Right cardiac atrium (tissue), 5 donors: ENCODE measurements at regions not wholly inside any gene's neighbourhood (a gene's known extent, or its start where the extent isn't known, plus 50 kb on each side); places are given as distances from the start of the nearest gene placed in this dataset.
A peak's percentile ranks its signal among the peaks of the same experiment; 100 is the strongest.
"Not testable (repeated sequence)": the region's sequence is repeated elsewhere in the genome, so short reads cannot be mapped to it uniquely, and the experiment has no call there.

ENCODE experiments used
- ATAC-seq, 2 donors: fragments of 200-7000 bp; cut with Tn5 transposase; one replicate each; pipeline versions ENCODE4 v1.8.0 to v1.9.1; 2020; ENCODE audit warnings: moderate library complexity in 2 of 2, mild to moderate bottlenecking in 1 of 2
- DNase-seq, 3 donors: peaks; one replicate each; pipeline ENCODE4 v3.0.0-alpha.2; 2020
- H3K27ac ChIP-seq: one replicate; pipeline ENCODE4 v1.5.1; 2013; ENCODE audit warnings: mild to moderate bottlenecking, low read length, control low read depth, moderate library complexity
- H3K27me3 ChIP-seq: one replicate; pipeline ENCODE4 v1.6.1; 2013; ENCODE audit not compliant: control insufficient read depth, insufficient read depth
- H3K4me1 ChIP-seq: one replicate; pipeline ENCODE4 v1.6.1; 2013; ENCODE audit warnings: low read length; ENCODE audit not compliant: control insufficient read depth, insufficient read depth
- H3K4me3 ChIP-seq: one replicate; pipeline ENCODE4 v1.5.1; 2013; ENCODE audit warnings: low read length, control low read depth
- H3K9me3 ChIP-seq: one replicate; pipeline ENCODE4 v1.6.1; 2013; ENCODE audit warnings: low read length; ENCODE audit not compliant: control insufficient read depth
- WGBS: extraction: QIAGEN DNeasy Blood & Tissue Kit; methylation state at CpG from one replicate; pipeline ENCODE4 v1.1.7; 2013; 5-methylcytosine and 5-hydroxymethylcytosine counted together
- intact Hi-C, 4 donors: fragments of 100-400 bp; cut with DNase I; formaldehyde crosslinking; loops; one replicate each; pipeline versions ENCODE4 v1.11.0 to v1.14.0; 2022 to 2023
- donor health status: healthy with polysubstance abuse.
- donor health status: DM: no; HTN: yes; CAD: no.
- donor health status: DM: no; HTN: no; CAD: no.
- donor health status: DM: no; HTN: yes; CAD: no; lungs with severe emphysema.
- donor health status: DM: yes; HTN: yes; CAD: no.

DNA sequence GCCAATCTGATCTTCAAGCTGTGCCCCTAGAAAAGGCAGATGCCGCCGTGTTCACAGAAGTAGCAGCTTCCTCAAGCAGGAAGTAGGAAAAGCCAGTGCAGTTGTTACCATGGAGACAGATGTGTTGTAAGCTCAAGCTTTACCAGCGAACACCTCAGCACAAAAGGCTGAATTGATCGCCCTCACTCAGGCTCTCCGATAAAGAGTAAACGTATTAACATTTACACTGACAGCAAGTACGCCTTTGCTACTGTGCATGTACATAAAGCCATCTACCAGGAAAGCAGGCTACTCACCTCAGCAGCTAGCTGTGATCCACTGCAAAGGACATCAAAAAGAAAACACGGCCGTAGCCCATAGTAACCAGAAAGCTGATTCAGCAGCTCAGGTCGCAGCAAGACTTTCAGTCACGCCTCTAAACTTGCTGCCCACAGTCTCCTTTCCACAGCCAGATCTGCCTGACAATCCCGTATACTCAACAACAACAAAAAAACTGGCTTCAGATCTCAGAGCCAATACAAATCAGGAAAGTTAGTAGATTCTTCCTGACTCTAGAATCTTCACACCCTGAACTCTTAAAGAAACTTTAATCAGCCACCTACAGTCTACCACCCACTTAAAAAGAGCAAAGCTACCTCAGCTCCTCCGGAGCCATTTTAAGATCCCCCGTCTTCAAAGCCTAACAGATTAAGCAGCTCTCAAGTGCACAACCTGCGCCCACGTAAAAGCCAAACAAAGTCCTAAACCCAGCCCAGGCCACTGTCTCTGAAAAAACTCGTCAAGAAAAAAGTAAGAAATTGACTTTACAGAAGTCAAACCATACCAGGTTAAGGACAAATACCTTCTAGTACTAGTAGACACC, 160.0 kb downstream of the DEFB131A start:
- H3K4me1 ChIP-seq, H3K9me3 ChIP-seq, intact Hi-C loops, H3K27me3 ChIP-seq, ATAC-seq, H3K27ac ChIP-seq: not testable (repeated sequence)
- WGBS, result 21% methylated on average over 17 of the region's 17 CpGs
- H3K4me3 ChIP-seq, result peak overlapping the region; percentile 3
- DNase-seq, result peak in 1 of 3 donors; percentile 55

DNA sequence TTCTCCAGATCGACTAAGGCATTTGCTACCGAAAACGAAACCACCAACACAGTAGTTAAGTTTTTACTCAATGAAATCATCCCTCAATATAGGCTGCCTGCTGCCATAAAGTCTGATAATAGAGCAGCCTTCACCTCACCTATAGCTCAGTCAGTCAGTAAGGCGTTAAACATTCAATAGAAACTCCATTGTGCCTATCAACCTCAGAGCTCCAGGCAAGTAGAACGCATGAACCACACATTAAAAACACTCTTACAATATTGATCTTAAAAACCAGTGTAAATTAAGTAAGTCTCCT, 160.6 kb downstream of the DEFB131A start:
- H3K4me3 ChIP-seq, H3K4me1 ChIP-seq, ATAC-seq, DNase-seq, H3K27ac ChIP-seq, H3K9me3 ChIP-seq, intact Hi-C loops, H3K27me3 ChIP-seq: not testable (repeated sequence)
- WGBS, result 56% methylated on average over 5 of the region's 5 CpGs

DNA sequence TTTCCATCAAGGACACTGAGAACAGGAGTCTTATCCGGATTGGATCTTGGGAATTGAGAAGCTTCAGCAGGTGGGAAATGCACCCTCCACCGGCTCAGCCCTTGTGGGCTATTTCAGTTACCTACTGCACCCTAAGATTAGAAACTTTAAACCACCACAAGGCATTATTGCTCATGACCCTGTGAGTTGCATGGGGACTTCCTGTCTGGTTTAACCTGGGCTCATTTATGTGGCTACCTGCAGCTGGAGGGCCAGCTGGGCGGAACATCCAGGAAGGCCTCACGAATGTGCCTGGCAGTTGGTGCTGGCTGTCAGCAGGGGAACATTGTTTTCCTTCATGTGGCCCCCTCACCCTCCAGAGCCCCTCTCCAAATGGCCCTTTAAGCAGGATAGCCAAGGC, 164.1 kb downstream of the DEFB131A start:
- intact Hi-C loops, result no loop called here

DNA sequence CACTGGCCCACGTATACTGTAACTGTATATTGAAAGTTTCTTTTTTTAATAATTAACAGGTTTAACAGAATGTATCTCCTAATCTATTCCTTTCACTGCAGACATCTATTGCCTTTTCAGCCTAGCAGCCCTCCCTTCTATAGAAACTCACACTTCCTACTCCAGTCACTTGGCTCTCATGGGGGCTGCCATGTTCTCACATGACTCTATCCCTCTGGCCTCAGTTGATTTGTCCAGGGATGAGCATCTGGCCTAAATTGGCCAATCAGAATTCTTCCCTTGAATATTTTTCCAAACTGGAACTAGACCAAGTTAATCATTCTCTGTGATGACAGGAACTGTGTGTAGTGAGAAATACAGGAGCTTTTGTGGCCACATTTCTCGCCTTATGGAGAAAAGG, 166.1 kb downstream of the DEFB131A start:
- H3K9me3 ChIP-seq, DNase-seq, intact Hi-C loops, H3K4me1 ChIP-seq, ATAC-seq, H3K27ac ChIP-seq, H3K27me3 ChIP-seq, H3K4me3 ChIP-seq: not testable (repeated sequence)
- 84% methylated on average over 2 of the region's 2 CpGs for WGBS

More for the DNA sequence above, 164.1 kb downstream of the DEFB131A start:
- Histone ChIP-seq H3K4me3 (no peak overlapping the region), H3K27ac (no peak overlapping the region), H3K9me3 (no peaks in the 10 kb centered on the region), H3K4me1 (peaks cover 2% of the 10 kb centered on the region), H3K27me3 (no peaks in the 10 kb centered on the region)
- WGBS, result 82% methylated on average over 4 of the region's 4 CpGs
- DNase-seq (no peak), ATAC-seq (no peak)

DNA sequence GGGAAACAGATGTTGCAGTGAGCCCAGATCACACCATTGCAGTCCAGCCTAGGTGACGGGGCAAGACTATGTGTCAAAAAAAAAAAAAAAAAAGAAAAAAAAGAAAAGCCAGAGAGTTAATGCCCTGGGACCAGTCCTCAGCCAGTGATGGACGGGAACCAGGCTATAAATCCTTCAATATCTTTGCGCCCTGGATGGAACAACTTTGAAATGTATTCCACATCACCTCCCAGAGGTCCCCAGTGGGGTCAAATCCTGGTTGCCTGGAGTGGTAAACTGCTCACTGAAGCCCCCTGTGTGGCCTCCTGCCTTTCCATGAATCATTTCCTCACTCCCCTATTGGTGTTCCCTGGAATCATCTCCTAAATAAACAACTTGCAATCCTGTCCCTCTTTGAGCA, 166.9 kb downstream of the DEFB131A start:
- H3K27me3 ChIP-seq, result no peaks in the 10 kb centered on the region
- intact Hi-C loops, result no loop called here
- 26% methylated on average over 3 of the region's 3 CpGs for WGBS
- no peak overlapping the region for H3K4me3 ChIP-seq
- no peaks in the 10 kb centered on the region for H3K9me3 ChIP-seq
- H3K4me1 ChIP-seq, result no peaks in the 10 kb centered on the region
- ATAC-seq (no peak), DNase-seq (no peak)
- H3K27ac ChIP-seq, result no peak overlapping the region

DNA sequence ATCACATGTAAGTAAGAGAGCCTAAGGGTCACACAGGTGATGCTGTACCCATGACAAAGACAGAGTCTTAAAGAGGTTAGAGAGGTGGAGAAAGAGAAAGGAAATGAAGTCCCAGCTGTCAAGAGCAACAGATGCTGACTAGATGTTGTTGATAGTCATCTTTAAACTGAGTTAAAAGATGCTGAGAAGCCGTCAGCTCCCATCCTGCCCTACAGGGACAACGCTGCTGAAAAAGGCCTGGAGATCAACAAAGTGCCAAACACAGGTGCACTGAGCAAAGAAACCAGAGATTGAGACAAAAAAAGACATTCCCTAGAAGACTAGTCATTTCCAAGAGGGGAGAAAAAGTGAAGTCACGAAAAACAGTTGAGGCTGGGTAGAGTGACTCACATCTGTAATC, 145.0 kb upstream of the DRD5 start:
- H3K4me1 ChIP-seq, intact Hi-C loops, H3K27ac ChIP-seq, H3K4me3 ChIP-seq, DNase-seq, H3K9me3 ChIP-seq, H3K27me3 ChIP-seq, ATAC-seq: not testable (repeated sequence)
- 87% methylated on average over 3 of the region's 3 CpGs for WGBS

DNA sequence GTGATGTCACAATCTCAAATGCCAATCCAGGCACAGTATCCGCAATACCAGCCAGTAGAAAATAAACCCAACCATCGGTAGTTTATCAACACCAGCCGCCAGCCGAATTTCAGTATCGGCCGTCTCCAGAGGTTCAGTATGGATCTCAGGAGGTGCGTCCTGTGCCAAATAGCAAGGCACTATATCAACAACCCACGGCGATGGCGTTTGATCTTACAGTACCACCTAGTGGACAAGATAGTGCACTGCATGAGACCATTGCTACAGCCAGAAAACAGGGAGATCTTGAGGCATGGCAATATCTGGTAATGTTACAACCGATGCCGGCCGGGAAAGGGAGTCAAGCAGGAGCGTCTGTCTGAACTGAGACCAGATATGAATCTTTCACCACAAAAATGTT, 121.8 kb upstream of the DRD5 start:
- intact Hi-C loops, result not testable (repeated sequence)

DNA sequence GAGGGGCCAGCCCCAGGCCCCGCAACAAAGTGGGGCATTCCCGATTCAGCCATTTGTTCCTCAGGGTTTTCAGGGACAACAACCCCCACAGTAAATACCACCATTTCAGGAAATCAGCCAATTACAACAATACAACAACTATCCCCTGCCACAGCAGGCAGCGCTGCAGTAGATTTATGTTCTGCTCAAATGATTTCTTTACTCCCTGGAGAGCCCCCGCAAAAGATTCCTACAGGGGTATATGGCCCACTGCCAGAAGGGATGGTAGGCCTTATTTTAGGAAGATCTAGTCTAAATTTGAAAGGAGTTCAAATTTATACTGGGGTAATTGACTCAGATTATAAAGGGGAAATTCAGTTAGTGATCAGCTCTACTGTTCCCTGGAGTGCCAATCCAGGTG, 120.5 kb upstream of the DRD5 start:
- DNase-seq, ATAC-seq, intact Hi-C loops, H3K4me1 ChIP-seq, H3K9me3 ChIP-seq, H3K27ac ChIP-seq, H3K4me3 ChIP-seq, H3K27me3 ChIP-seq: not testable (repeated sequence)
- 47% methylated on average over 4 of the region's 4 CpGs for WGBS

More for the DNA sequence above, 121.8 kb upstream of the DRD5 start:
- WGBS, result 15% methylated on average over 14 of the region's 14 CpGs
- not testable (repeated sequence) for H3K27ac ChIP-seq, H3K9me3 ChIP-seq, ATAC-seq, H3K27me3 ChIP-seq, H3K4me3 ChIP-seq, H3K4me1 ChIP-seq, DNase-seq

DNA sequence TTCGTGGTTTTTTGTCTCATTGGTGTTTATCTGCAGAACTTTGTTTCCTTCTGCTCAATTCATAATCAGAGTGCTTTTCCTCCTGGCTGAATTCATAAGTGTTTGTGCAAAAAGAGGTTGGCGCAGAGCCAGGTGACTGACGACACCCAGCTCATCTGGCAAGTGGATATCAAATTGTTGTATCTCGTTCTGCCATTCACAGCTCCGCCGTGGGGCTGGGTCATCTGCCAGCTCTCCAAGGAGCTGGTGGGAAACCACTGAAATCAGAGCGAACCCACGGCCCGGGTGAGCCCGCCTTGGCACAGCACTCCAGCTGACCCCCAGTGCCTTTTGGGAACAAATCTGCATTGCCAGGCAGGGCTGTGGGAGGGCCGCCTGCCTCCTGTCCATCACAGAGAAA, 110.7 kb upstream of the DRD5 start:
- H3K27ac ChIP-seq, H3K27me3 ChIP-seq, H3K4me3 ChIP-seq, intact Hi-C loops, ATAC-seq, H3K9me3 ChIP-seq, H3K4me1 ChIP-seq: not testable (repeated sequence)
- 5% methylated on average over 10 of the region's 11 CpGs for WGBS
- DNase-seq, result peak; percentile 73 to 90 (median 83)

DNA sequence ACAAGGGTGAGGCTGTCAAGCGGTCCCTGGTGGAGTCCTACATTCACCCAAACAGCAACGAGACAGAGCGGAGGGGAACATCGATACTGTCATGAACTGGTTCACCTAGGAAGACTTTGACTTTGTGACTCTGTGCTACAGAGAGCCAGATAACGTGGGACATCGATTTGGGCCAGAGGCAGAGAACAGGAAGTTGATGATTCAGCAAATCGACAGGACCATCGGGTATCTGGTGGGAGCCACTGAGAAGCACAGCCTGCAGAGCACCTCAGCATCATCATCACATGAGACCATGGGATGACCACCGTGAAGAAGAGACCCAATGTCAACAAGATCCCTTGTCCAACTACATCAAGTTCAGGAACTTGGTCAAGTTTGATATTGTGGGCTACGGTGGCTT, 104.1 kb upstream of the DRD5 start:
- H3K4me1 ChIP-seq, H3K27ac ChIP-seq, ATAC-seq, H3K9me3 ChIP-seq, intact Hi-C loops, DNase-seq, H3K4me3 ChIP-seq, H3K27me3 ChIP-seq: not testable (repeated sequence)
- 89% methylated on average over 10 of the region's 10 CpGs for WGBS

DNA sequence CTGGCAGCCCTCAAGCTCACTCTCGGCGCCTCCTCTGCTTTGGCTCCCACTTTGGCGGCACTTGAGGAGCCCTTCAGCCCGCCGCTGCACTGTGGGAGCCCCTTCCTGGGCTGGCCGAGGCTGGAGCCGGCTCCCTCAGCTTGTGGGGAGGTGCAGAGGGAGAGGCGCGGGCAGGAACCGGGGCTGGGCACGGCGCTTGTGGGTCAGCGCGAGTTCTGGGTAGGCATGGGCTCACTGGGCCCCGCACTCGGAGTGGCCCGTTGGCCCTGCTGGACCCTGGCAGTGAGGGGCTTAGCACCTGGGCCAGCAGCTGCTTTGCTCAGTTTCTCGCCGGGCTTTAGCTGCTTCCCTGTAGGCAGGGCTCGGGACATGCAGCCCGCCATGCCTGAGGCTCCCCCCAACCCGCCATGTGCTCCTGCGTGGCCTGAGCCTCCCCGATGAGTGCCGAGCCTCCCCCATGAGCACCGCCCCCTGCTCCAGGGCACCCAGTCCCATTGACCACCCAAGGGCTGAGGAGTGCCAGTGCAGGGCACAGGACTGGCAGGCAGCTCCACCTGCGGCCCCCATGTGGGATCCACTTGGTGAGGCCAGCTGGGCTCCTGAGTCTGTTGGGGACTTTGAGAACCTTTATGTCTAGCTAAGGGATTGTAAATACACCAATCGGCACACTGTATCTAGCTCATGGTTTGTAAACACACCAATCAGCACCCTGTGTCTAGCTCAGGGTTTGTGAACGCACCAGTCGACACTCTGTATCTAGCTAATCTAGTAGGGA, 101.5 kb upstream of the DRD5 start:
- DNase-seq (no peak), ATAC-seq (no peak)
- H3K4me3 ChIP-seq, result no peak overlapping the region
- intact Hi-C loops, result no loop called here
- H3K9me3 ChIP-seq, result no peaks in the 10 kb centered on the region
- no peaks in the 10 kb centered on the region for H3K27me3 ChIP-seq
- no peaks in the 10 kb centered on the region for H3K4me1 ChIP-seq
- 96% methylated on average over 30 of the region's 30 CpGs for WGBS
- no peak overlapping the region for H3K27ac ChIP-seq
